DMS53 treated with DMSO at 0.1 percent for 48 hours (cell line): ENCODE measurements at regions not wholly inside any gene's neighbourhood (a gene's known extent, or its start where the extent isn't known, plus 50 kb on each side); places are given as distances from the start of the nearest gene placed in this dataset.
"Not testable (repeated sequence)": the region's sequence is repeated elsewhere in the genome, so short reads cannot be mapped to it uniquely, and the experiment has no call there.

Experiments used
- DNase-seq: peaks from one replicate; lab custom pipeline; 2025; ENCODE audit not compliant: unreplicated experiment; lab: John Stamatoyannopoulos, UW

DNA sequence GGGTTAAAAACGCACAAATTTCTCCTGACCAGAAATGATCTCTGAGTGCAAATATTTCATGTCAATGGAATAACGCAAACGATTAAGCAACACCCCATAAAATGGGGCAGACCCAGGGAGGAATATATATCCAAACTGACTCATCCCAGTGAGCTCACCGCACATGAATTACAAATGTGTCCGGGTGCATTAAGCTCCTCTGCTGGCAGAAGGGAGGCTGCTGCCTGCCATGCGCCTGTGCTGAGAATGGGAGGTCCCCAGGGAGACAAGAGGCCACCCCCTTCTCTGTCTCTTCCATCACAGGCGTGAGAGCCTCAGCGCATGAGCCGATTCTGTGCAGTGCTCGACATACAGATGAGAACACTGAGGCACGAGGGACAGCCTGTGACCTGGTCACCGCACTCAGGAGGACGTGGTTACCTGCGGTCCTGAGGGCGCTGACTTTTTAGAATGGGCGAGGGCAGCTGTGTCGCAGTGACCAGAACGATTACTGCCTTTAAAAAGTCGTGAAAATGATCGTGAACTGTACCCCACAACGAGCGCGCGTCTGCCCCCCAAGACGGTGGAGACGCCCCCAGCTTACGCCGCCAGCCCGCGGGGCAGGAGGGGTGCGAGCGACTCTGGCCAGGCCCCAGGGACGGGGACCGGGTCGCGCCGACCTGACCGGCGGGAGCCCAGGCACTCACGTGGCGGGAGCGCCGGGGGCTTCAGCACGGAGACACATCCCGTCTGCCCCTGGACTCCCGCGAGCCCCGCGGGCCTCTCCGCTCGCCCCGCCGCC lies 188.5 kb downstream of the ADRA2C start:
- DNase-seq = not testable (repeated sequence)

DNA sequence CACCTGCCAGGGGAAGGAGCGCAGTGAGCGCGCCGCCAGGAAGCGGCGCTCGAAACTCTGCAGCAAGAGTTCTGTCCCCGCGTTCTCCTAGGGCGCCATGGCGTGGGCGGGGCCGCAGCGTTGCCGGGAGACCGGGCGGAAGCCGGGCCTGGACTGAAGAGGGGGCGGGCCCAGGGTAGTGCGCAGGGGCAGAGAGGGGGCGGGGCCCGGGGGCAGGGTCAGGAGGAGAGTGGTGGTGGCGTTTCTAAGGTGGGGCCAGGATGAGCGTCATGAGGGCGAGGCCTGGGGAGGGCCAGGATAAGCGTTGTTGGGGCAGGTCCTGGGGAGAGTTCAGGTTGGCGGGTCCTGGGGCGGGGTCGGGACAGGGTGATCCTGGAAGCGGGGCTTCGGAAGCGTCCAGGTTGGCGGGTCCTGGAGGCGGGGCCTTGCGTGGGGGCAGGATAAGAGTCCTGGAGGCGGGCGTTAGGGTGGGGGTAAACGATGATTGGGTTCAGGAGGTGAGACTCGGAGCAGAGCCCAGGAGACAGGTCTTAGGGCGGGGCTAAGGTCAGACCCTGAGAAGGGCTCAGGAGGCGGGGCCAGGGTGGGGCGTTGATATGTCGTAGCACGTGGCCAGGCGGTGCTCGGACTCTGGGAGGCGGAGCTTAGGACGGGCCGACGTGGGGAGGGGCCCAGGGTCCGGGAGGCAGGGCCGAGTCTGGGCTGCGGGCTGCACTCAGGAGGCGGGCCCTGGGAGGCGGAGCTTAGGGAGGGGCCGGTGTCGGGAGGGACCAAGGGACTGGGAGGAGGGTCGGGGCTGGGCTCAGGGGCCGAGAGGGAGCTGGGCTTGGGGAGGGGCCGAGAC lies 189.4 kb downstream of the ADRA2C start:
- not testable (repeated sequence) for DNase-seq

DNA sequence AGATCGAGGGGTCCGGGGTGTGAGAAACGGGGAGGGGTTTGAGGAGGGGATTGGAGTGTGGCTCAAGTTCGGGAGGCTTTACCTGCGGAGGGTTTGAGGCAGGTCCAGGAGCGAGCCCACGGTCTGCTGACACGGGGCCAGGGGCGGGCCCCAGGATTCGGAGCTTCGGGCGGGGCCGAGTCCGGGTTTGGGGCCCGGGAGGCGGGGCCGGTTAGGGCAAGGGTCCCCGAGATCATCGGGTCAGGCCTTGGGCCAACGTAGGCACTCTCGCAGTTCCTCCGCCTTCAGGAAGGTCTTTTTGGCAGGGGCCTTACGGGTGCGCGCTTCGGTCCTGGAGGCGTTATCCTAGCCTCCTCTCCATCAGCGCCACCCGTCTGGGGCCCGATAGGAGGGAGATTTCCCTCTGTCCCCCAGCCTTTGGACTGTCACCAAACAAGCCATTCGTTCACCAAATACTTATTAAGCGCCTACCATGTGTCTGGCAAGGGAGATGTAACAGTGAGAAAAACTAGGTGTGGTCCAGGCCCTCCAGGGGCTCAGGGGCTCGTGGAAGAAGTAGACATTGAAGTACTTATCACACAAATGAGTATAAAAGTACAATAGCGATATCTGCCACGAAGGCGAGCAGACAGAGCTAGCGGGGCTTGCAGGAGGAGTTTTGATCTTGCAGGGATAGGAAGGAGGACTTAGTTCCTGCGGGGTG lies 190.1 kb downstream of the ADRA2C start:
- DNase-seq = not testable (repeated sequence)

DNA sequence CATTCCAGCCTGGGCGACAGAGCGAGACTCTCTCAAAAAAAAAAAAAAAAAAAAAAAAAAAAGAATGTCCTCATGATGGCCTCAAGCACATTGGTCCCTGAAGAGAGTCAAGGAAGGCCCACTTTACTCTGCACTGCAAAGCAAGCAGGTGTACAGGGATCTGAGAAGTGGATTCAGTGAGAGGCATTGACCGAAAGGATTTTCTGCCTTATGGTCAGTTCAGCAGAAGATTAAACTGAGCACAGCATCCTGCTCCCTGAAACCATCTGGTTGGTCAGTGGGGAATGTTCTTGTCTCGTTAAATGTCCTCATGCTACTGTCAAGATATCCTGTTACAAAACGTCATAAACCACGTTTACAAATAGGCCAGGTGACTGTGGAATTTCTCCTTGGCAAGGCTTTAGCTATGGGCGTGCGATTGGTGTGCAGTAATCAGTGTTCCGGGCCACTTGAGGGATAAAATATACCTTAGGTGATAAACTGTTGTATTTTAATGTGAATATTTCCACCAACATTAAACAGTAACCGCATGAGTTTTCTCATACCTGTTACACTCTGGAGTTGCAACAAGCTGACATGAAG lies 195.0 kb downstream of the ADRA2C start:
- DNase-seq = not testable (repeated sequence)

DNA sequence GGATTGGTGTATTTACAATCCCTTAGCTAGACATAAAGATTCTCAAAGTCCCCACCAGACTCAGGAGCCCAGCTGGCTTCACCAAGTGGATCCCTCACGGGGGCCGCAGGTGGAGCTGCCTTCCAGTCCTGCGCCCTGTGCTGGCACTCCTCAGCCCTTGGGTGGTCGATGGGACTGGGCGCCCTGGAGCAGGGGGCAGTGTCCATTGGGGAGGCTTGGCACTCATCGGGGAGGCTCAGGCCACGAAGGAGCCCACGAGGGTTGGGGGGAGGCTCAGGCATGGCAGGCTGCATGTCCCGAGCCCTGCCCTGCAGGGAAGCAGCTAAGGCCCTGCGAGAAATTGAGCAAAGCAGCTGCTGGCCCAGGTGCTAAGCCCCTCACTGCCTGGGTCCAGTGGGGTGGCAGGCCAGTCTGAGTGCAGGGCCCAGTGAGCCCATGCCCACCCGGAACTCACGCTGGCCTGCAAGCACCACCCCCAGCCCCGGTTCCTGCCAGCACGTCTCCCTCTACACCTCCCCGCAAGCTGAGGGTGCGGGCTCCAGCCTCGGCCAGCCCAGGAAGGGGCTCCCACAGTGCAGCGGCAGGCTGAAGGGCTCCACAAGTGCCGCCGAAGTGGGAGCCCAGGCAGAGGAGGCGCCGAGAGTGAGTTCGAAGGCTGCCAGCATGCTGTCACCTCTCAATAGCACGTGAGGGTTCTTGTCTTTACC lies 198.5 kb downstream of the ADRA2C start:
- not testable (repeated sequence) for DNase-seq

DNA sequence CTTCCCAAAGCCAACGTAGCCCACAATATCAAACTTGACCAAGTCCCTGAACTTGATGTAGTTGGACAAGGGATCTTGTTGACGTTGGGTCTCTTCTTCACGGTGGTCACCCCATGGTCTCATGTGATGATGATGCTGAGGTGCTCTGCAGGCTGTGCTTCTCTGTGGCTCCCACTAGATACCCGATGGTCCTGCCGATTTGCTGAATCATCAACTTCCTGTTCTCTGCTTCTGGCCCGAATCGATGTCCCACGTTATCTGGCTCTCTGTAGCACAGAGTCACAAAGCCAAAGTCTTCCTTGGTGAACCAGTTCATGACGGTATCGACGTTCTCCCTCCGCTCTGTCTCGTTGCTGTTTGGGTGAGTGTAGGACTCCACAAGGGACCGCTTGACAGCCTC lies 201.0 kb downstream of the ADRA2C start:
- DNase-seq = not testable (repeated sequence)

DNA sequence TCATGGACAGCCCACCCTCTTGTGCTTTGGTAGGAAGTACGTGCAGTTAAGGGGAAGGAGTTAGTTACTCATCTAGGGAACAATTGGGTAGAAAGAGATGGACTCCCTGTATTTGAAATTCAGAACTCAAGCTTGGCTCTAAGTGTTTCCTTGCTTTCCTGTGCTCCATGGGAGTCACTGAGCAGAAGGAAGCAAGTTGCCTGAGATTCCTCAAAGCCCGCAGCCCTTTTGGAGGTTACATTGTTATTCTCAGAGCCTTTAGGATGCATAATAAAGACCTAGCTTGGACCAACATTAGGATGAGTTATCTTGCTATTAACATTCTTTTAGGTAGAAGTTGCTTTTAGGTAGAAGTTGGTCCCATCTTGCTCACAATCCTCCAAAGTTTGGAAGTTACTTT lies 206.4 kb downstream of the ADRA2C start:
- DNase-seq = not testable (repeated sequence)

DNA sequence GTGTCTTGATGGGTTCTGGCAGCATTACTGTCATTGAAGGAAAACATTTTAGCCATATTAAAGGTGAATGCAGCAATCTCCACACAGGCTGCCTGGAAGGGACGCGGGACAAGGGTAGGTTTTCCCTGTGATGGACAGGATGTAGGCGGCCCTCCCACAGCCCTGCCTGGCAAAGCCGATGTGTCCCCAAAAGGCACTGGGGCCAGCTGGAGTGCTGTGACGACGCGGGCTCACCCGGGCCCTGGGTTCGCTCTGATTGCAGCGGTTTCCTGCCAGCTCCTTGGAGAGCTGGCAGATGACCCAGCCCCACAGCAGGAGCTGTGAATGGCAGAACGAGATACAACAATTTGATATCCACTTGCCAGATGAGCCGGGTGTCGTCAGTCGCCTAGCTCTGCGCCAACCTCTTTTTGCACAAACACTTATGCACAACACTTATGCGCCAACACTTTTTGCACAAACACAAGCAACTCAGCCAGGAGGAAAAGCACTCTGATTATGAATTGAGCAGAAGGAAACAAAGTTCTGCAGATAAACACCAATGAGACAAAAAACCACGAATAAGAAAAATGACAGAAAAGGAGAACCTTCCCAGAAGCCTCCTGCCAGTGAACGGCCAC lies 207.5 kb downstream of the ADRA2C start:
- DNase-seq = not testable (repeated sequence)

DNA sequence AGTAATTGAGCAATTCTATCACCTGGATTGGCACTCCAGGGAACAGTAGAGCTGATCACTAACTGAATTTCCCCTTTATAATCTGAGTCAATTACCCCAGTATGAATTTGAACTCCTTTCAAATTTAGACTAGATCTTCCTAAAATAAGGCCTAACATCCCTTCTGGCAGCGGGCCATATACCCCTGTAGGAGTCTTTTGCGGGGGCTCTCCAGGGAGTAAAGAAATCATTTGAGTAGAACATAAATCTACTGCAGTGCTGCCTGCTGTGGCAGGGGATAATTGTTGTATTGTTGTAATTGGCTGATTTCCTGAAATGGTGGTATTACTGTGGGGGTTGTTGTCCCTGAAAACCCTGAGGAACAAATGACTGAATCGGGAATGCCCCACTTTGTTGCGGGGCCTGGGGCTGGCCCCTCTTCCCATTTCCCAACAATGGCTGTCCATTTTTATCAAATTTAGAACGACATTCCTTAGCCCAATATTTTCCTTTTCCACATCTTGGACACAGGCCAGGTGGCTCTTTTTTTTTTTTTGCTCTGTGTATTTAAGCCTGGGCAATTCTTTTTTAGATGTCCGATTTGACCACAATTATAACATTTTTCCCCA lies 217.4 kb downstream of the ADRA2C start:
- not testable (repeated sequence) for DNase-seq

DNA sequence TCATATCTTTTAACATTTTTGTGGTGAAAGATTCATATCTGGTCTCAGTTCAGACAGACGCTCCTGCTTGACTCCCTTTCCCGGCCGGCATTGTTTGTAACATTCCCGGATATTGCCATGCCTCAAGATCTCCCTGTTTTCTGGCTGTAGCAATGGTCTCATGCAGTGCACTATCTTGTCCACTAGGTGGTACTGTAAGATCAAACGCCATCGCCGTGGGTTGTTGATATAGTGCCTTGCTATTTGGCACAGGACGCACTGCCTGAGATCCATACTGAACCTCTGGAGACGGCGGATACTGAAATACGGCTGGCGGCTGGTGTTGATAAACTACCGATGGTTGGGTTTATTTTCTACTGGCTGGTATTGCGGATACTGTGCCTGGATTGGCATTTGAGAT lies 218.6 kb downstream of the ADRA2C start:
- DNase-seq = not testable (repeated sequence)

DNA sequence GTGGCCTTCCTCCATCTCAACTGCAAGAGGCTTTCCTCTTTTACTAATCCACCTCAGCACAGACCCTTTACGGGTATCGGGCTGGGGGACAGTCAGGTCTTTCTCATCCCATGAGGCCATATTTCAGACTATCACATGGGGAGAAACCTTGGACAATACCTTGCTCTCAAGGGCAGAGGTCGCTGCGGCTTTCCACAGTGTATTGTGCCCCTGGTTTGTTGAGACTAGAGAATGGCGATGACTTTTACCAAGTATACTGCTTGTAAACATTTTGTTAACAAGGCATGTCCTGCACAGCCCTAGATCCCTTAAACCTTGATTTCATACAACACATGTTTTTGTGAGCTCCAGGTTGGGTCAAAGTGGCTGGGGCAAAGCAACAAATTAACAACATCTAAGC lies 220.2 kb downstream of the ADRA2C start:
- not testable (repeated sequence) for DNase-seq

DNA sequence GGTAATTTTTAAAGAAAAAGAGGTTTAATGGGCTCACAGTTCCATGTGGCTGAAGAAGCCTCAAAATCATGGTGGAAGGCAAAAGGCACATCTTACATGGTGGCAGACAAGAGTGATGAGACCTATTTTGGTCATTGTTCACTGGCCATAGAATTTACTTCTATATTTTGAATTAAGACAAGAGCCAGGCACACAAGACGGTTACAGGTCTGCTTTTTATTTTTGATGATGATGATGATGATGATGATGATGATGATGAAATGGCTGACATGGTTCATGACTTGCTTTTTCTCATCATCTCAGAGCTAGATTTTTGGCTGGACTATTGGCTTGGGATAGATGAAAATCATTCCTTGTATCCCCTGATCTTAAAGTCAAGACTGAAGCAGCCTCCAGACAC lies 229.3 kb downstream of the OTOP1 start:
- not testable (repeated sequence) for DNase-seq

DNA sequence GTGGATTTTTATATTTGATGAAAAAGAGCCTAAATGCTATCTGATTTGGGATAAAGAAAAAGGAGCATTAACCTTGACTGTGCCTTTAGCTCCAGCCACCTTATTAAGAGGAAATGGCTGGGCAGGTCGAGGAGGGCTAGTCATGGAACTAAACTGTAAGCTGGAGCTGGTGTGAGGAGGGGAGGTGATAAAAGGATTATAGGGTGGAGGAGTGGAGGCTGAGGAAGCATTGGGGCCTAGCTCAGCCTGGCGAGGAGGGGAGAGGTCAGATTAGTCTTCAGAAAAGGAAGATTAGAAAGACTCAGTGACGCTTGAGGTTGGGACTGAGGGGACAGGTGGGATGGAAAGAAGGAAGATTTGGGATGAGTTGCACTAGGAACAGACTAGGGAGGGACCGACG lies 222.7 kb downstream of the OTOP1 start:
- not testable (repeated sequence) for DNase-seq

DNA sequence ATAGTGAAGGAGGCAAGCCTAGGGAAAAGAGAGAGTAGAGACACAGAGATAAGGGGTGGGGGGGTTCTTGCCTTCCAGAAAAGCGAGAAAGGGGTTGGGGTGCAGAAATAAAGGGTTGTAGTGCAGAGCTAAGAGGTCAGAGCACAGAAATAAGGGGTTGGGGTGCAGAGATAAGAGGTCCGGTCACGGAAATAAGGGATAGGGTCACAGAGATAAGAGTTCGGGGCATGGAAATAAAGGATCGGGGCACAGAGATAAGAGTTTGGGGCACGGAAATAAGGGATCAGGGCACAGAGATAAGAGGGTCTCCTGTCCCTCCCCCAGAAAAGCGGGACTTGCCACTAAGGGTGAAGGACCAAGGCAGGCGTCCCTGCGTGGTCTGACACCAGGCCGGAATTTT lies 222.0 kb downstream of the OTOP1 start:
- DNase-seq = not testable (repeated sequence)

DNA sequence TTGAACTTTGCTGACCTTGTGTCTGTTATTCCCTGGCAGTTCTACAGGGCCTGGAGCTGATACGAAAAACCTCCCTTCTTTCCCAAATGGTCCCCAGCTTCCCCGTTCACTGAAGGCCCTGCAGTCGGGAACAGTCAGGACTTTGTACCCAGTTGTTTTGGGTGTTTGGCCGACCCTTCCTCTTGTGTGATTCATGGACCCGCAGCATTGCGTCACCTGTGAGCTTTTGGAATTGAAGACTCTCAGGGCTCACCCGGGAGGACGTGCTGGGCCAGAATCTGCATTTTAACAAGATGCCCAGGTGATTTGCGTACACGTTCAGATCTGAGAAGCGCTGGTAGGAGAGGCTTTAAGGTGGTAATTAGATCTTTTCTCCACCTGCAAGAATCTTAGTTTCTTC lies 220.4 kb downstream of the OTOP1 start:
- DNase-seq = not testable (repeated sequence)

DNA sequence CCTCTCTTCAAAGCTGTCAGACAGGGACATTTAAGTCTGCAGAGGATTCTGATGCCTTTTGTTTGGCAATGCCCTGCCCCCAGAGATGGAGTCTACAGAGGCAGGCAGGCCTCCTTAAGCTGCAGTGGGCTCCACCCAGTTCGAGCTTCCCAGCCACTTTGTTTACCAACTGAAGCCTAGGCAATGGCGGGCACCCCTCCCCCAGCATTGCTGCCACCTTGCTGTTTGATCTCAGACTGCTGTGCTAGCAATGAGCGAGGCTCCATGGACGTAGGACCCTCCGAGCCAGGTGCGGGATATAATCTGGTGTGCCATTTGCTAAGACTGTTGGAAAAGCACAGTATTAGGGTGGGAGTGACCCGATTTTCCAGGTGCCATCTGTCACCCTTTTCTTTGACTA lies 207.7 kb downstream of the OTOP1 start:
- not testable (repeated sequence) for DNase-seq

DNA sequence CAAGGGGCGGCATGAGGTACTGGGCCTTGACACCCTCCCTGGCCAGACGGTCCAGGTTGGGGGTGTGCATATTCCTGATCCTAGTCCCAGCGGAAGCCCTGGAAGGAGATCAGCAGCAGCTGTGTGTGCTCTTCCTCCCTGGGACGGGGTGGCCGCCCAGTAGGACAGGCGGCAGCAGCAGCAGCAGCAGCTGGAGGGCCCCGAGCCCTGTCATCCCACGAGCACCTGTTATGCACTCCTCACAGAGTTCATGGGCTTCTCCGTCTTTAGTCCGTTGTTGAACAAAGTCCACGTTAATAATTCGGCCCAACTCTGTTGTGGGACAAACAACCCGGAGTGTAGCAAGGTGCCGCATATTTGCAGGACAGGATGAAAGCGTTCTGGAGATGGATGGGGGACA lies 205.6 kb downstream of the OTOP1 start:
- not testable (repeated sequence) for DNase-seq

DNA sequence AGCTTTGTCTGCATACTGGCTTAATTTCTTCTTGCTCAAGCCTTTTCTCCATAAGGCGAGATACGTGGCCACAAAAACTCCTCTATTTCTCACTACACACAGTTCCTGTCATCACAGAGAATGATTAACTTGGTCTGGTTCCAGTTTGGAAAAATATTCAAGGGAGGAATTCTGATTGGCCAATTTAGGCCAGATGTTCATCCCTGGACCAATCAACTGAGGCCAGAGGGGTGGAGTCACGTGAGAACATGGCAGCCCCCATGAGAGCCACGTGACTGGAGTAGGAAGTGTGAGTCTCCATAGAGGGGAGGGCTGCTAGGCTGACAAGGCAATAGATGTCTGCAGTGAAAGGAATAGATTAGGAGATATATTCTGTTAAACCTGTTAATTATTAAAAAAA lies 200.0 kb downstream of the OTOP1 start:
- DNase-seq = not testable (repeated sequence)

DNA sequence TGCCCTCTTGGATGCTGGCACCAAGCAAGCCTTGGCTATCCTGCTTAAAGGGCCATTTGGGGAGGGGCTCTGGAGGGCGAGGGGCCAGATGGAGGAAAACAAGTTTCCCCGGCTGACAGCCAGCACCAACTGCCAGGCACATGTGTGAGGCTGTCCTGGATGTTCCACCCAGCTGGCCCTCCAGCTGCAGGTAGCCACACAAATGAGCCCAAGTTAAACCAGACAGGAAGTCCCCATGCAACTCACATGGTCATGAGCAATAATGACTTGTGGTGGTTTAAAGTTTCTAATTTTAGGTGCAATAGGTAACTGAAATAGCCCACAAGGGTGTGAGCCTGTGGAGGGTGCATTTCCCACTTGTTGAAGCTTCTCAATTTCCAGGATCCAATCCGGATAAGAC lies 198.0 kb downstream of the OTOP1 start:
- DNase-seq = not testable (repeated sequence)

DNA sequence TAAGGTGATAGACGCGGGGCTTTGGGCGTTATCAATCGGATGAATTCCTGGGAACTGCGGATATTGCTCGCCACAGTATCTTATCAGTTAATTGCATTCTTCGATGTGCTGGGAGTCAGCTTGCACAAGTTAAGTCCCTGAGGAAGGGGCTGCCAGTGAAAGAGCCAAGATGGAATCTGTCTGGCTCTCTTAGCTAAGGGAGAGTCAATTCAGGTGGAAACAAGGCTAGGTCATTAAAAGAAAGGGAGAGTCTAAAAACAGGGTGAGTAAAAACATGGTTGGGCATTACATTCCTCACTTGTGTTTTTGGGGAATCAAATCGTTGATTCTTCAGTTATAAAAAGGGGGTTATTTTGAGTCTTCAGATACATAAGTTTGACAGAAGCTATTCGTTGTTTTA lies 196.2 kb downstream of the OTOP1 start:
- DNase-seq = not testable (repeated sequence)
